Fibroblast of skin of abdomen (primary cell): ENCODE measurements at regions not wholly inside any gene's neighbourhood (a gene's known extent, or its start where the extent isn't known, plus 50 kb on each side); places are given as distances from the start of the nearest gene placed in this dataset.
"Not testable (repeated sequence)": the region's sequence is repeated elsewhere in the genome, so short reads cannot be mapped to it uniquely, and the experiment has no call there.

Source experiments
- DNase-seq: peaks from one replicate; pipeline ENCODE4 v3.0.0-alpha.2; 2013

- DNase-seq, result not testable (repeated sequence)
These were observed 332.6 kb downstream of the BCL2L11 start for GRCh38 chr2:111453308-111453707.

- not testable (repeated sequence) for DNase-seq
These were observed 333.1 kb downstream of the BCL2L11 start for GRCh38 chr2:111453816-111454215.

GRCh38 chr2:111454404-111454803 lies 333.7 kb downstream of the BCL2L11 start:
- peak; percentile 54 for DNase-seq

- peak; percentile 16 for DNase-seq
These were observed 334.6 kb downstream of the BCL2L11 start for GRCh38 chr2:111455016-111456015.

GRCh38 chr2:111457191-111457590 lies 336.5 kb downstream of the BCL2L11 start:
- not testable (repeated sequence) for DNase-seq

GRCh38 chr2:111460901-111461300 lies 340.2 kb downstream of the BCL2L11 start:
- not testable (repeated sequence) for DNase-seq

GRCh38 chr2:111461831-111462230 lies 341.1 kb downstream of the BCL2L11 start:
- not testable (repeated sequence) for DNase-seq

GRCh38 chr2:111462572-111462971 lies 341.9 kb downstream of the BCL2L11 start:
- DNase-seq, result not testable (repeated sequence)

- not testable (repeated sequence) for DNase-seq
These were observed 342.6 kb downstream of the BCL2L11 start for GRCh38 chr2:111463238-111463848.

- DNase-seq, result not testable (repeated sequence)
These were observed 343.2 kb downstream of the BCL2L11 start for GRCh38 chr2:111463956-111464355.

GRCh38 chr2:111464367-111464766 lies 343.7 kb downstream of the BCL2L11 start:
- DNase-seq, result not testable (repeated sequence)

GRCh38 chr2:111465521-111465920 lies 344.8 kb downstream of the BCL2L11 start:
- not testable (repeated sequence) for DNase-seq

- not testable (repeated sequence) for DNase-seq
These were observed 346.0 kb downstream of the BCL2L11 start for GRCh38 chr2:111466744-111467143.

- not testable (repeated sequence) for DNase-seq
These were observed 350.2 kb downstream of the BCL2L11 start for GRCh38 chr2:111470924-111471323.

- not testable (repeated sequence) for DNase-seq
These were observed 351.2 kb downstream of the BCL2L11 start for GRCh38 chr2:111471791-111472530.

GRCh38 chr2:111472844-111473403 lies 352.2 kb downstream of the BCL2L11 start:
- not testable (repeated sequence) for DNase-seq

- DNase-seq, result not testable (repeated sequence)
These were observed 352.8 kb downstream of the BCL2L11 start for GRCh38 chr2:111473522-111473921.

GRCh38 chr2:111474198-111474705 lies 353.5 kb downstream of the BCL2L11 start:
- DNase-seq, result not testable (repeated sequence)

- not testable (repeated sequence) for DNase-seq
These were observed 357.6 kb downstream of the BCL2L11 start for GRCh38 chr2:111478335-111478734.

GRCh38 chr2:111478871-111479318 lies 358.2 kb downstream of the BCL2L11 start:
- DNase-seq, result not testable (repeated sequence)

GRCh38 chr2:111480016-111480625 lies 359.4 kb downstream of the BCL2L11 start:
- peak; percentile 85 for DNase-seq
